Esophagus squamous epithelium (tissue), 4 donors: ENCODE measurements at regions not wholly inside any gene's neighbourhood (a gene's known extent, or its start where the extent isn't known, plus 50 kb on each side); places are given as distances from the start of the nearest gene placed in this dataset.

ENCODE experiments used
- POLR2A ChIP-seq, 4 donors: fragments of 450-650 bp; IDR thresholded peaks; one replicate each; pipeline ENCODE4 v1.6.1; 2017; ENCODE audit warnings: antibody characterized with exemption in 4 of 4, mild to moderate bottlenecking in 4 of 4, moderate library complexity in 3 of 4
- TF ChIP-seq, protein P1 (sequence below), 6 experiments: fragments of 450-650 bp in 4 of 6; fragments of 200-600 bp in 2 of 6; sonication (generic) in 2 of 6; IDR thresholded peaks; one replicate each; pipeline ENCODE4 v1.5.1; 2016 to 2019; ENCODE audit warnings: antibody characterized with exemption in 6 of 6, mild to moderate bottlenecking in 4 of 6, moderate library complexity in 4 of 6

DNA sequence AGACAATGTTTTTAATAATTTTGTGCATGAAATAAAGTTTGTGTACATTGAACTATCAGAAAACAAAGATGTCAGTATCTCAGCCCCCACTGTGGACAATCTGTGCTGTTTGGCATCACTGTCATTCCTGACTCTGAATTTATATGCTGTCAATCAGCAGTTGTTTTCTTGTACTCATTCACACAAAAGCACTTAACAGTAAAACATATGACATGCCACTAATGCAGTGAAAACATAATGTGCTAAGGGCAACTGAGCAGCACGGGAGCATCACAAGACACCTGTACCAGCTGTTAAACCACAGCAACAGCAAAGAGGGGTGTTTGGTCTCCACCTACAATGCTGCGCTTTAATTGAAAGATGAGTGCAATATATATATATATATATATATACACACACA lies 647.8 kb upstream of the SLC35B3 start:
- TF ChIP-seq, protein P1, sequence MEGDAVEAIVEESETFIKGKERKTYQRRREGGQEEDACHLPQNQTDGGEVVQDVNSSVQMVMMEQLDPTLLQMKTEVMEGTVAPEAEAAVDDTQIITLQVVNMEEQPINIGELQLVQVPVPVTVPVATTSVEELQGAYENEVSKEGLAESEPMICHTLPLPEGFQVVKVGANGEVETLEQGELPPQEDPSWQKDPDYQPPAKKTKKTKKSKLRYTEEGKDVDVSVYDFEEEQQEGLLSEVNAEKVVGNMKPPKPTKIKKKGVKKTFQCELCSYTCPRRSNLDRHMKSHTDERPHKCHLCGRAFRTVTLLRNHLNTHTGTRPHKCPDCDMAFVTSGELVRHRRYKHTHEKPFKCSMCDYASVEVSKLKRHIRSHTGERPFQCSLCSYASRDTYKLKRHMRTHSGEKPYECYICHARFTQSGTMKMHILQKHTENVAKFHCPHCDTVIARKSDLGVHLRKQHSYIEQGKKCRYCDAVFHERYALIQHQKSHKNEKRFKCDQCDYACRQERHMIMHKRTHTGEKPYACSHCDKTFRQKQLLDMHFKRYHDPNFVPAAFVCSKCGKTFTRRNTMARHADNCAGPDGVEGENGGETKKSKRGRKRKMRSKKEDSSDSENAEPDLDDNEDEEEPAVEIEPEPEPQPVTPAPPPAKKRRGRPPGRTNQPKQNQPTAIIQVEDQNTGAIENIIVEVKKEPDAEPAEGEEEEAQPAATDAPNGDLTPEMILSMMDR (IDR thresholded peaks at IDR 0.05), result no peak
- no peak for TF ChIP-seq POLR2A (IDR thresholded peaks at IDR 0.05)
